Loucy (cell line): ENCODE measurements at regions not wholly inside any gene's neighbourhood (a gene's known extent, or its start where the extent isn't known, plus 50 kb on each side); places are given as distances from the start of the nearest gene placed in this dataset.

Source experiments
- H2AFZ ChIP-seq: fragments of 200-600 bp; sonication (generic); 2 replicates; pipeline ENCODE4 v1.6.0; 2016; ENCODE audit warnings: antibody characterized with exemption, mild to moderate bottlenecking, low read length, moderate library complexity
- H3F3A ChIP-seq: fragments of 200-600 bp; 2 replicates; pipeline ENCODE4 v1.6.0; 2016; ENCODE audit warnings: antibody characterized with exemption, low read depth, mild to moderate bottlenecking
- H3K27me3 ChIP-seq: fragments of 200-600 bp; sonication (generic); 2 replicates; pipeline ENCODE4 v1.6.1; 2014; ENCODE audit warnings: low read length, mild to moderate bottlenecking; ENCODE audit not compliant: insufficient read depth, poor library complexity, severe bottlenecking
- H3K36me3 ChIP-seq: fragments of 200-600 bp; sonication (generic); 2 replicates; pipeline ENCODE4 v1.6.1; 2016; ENCODE audit warnings: low read length; ENCODE audit not compliant: insufficient read depth
- H3K4me1 ChIP-seq: fragments of 200-600 bp; sonication (generic); 2 replicates; pipeline ENCODE4 v1.5.1; 2014; ENCODE audit warnings: low read length, mild to moderate bottlenecking; ENCODE audit not compliant: insufficient read depth, poor library complexity, severe bottlenecking
- H3K4me2 ChIP-seq: fragments of 200-600 bp; sonication (generic); 2 replicates; pipeline ENCODE4 v1.6.0; 2014; ENCODE audit warnings: antibody characterized with exemption, low read length, low read depth, mild to moderate bottlenecking; ENCODE audit not compliant: poor library complexity, severe bottlenecking
- H3K4me3 ChIP-seq: fragments of 200-600 bp; sonication (generic); 2 replicates; pipeline ENCODE4 v1.5.1; 2014; ENCODE audit warnings: low read length, mild to moderate bottlenecking, mixed read lengths; ENCODE audit not compliant: poor library complexity, severe bottlenecking
- H3K79me2 ChIP-seq: fragments of 200-600 bp; sonication (generic); 2 replicates; pipeline ENCODE4 v1.6.1; 2014; ENCODE audit warnings: low read length; ENCODE audit not compliant: insufficient read depth
- H3K9ac ChIP-seq: fragments of 200-600 bp; sonication (generic); 2 replicates; pipeline ENCODE4 v1.6.0; 2014; ENCODE audit warnings: mild to moderate bottlenecking, low read depth, low read length, moderate library complexity; ENCODE audit not compliant: poor library complexity, severe bottlenecking
- H3K9me2 ChIP-seq: fragments of 200-600 bp; sonication (generic); replicated peaks from 2 replicates; pipeline ENCODE4 v1.6.1; 2016; ENCODE audit warnings: low read depth, low read length, mixed read lengths
- H3K9me3 ChIP-seq: fragments of 200-600 bp; sonication (generic); 2 replicates; pipeline ENCODE4 v1.6.1; 2014; ENCODE audit warnings: mild to moderate bottlenecking, antibody characterized with exemption, low read length, low read depth; ENCODE audit not compliant: insufficient read depth
- H4K20me1 ChIP-seq: fragments of 200-600 bp; sonication (generic); 2 replicates; pipeline ENCODE4 v1.6.0; 2014; ENCODE audit warnings: antibody characterized with exemption, low read length, mild to moderate bottlenecking; ENCODE audit not compliant: insufficient read depth, poor library complexity, severe bottlenecking
- CTCF ChIP-seq: fragments of 200-600 bp; sonication (generic); conservative IDR thresholded peaks from 2 replicates; pipeline ENCODE4 v1.5.1; 2014; ENCODE audit warnings: mild to moderate bottlenecking, antibody characterized with exemption, low read length
- EZH2phosphoT487 ChIP-seq: fragments of 200-600 bp; IDR thresholded peaks from 2 replicates; pipeline ENCODE4 v1.6.1; 2018; ENCODE audit warnings: antibody characterized with exemption, mild to moderate bottlenecking, moderate library complexity, borderline replicate concordance

GRCh38 chr20:40893610-40894236 is 134.9 kb upstream of the TOP1 start:
- Histone ChIP-seq H2AFZ (no peak overlapping the region), H3K4me1 (peaks cover 60% of the 10 kb centered on the region), H3F3A (no peaks in the 10 kb centered on the region), H4K20me1 (no peaks in the 10 kb centered on the region), H3K4me2 (no peak overlapping the region), H3K9ac (peak overlapping the region; percentile 14), H3K9me3 (no peaks in the 10 kb centered on the region), H3K27me3 (no peaks in the 10 kb centered on the region), H3K9me2 (no peaks in the 10 kb centered on the region), H3K79me2 (no peaks in the 10 kb centered on the region), H3K36me3 (no peaks in the 10 kb centered on the region), H3K4me3 (no peak overlapping the region)
- no peak for TF ChIP-seq EZH2phosphoT487

- H3K79me2 ChIP-seq, result no peaks in the 10 kb centered on the region
- H2AFZ ChIP-seq, result no peak overlapping the region
- no peak overlapping the region for H3K4me2 ChIP-seq
- H4K20me1 ChIP-seq, result no peaks in the 10 kb centered on the region
- peaks cover 56% of the 10 kb centered on the region for H3K4me1 ChIP-seq
- no peaks in the 10 kb centered on the region for H3K36me3 ChIP-seq
- H3K9ac ChIP-seq, result peak overlapping the region; percentile 14
- no peaks in the 10 kb centered on the region for H3K9me3 ChIP-seq
- no peak overlapping the region for H3K4me3 ChIP-seq
- TF ChIP-seq EZH2phosphoT487 (no peak), CTCF (no peak)
- H3K9me2 ChIP-seq, result no peaks in the 10 kb centered on the region
- no peaks in the 10 kb centered on the region for H3K27me3 ChIP-seq
- no peaks in the 10 kb centered on the region for H3F3A ChIP-seq
Observed at GRCh38 chr20:40894237-40894630, 134.4 kb upstream of the TOP1 start.

- Histone ChIP-seq H3K27me3 (no peaks in the 10 kb centered on the region), H4K20me1 (no peaks in the 10 kb centered on the region), H2AFZ (peak overlapping the region; percentile 57; the same call in 1 of the 2 replicates), H3K36me3 (no peaks in the 10 kb centered on the region), H3K9me3 (no peaks in the 10 kb centered on the region), H3K4me2 (peak overlapping the region; percentile 7), H3K79me2 (no peaks in the 10 kb centered on the region), H3K9ac (peak overlapping the region; percentile 46), H3K4me3 (no peak overlapping the region), H3K4me1 (peaks cover 50% of the 10 kb centered on the region), H3K9me2 (no peaks in the 10 kb centered on the region), H3F3A (no peaks in the 10 kb centered on the region)
- TF ChIP-seq EZH2phosphoT487 (no peak), CTCF (no peak)
Observed at GRCh38 chr20:40895182-40895581, 133.4 kb upstream of the TOP1 start.
